Mesendoderm (in vitro differentiated cells): ENCODE measurements at regions not wholly inside any gene's neighbourhood (a gene's known extent, or its start where the extent isn't known, plus 50 kb on each side); places are given as distances from the start of the nearest gene placed in this dataset.

Experiments used
- DNase-seq: peaks from one replicate; pipeline ENCODE4 v3.0.0; 2013
- H2AK5ac ChIP-seq: 2 replicates; pipeline ENCODE4 v1.6.1; 2013; ENCODE audit warnings: low read length, inconsistent platforms
- H2BK120ac ChIP-seq: 2 replicates; pipeline ENCODE4 v1.6.1; 2013; ENCODE audit warnings: low read depth, mild to moderate bottlenecking, low read length, moderate library complexity, mixed read lengths
- H2BK15ac ChIP-seq: replicated peaks from 2 replicates; pipeline ENCODE4 v1.6.1; 2013; ENCODE audit warnings: low read depth, mild to moderate bottlenecking, moderate library complexity
- H2BK5ac ChIP-seq: 2 replicates; pipeline ENCODE4 v1.6.1; 2013; ENCODE audit warnings: low read length, inconsistent platforms
- H3K18ac ChIP-seq: 2 replicates; pipeline ENCODE4 v1.6.1; 2013; ENCODE audit warnings: mild to moderate bottlenecking, low read length, mixed read lengths
- H3K23ac ChIP-seq: one replicate; pipeline ENCODE4 v1.6.1; 2013; ENCODE audit warnings: low read length
- H3K27ac ChIP-seq: 2 replicates; pipeline ENCODE4 v1.5.1; 2013; ENCODE audit warnings: low read depth, mild to moderate bottlenecking, inconsistent platforms, low read length, moderate library complexity
- H3K27me3 ChIP-seq: 2 replicates; pipeline ENCODE4 v1.6.1; 2013; ENCODE audit warnings: low read length, control low read depth, mild to moderate bottlenecking, inconsistent platforms; ENCODE audit not compliant: insufficient read depth, poor library complexity
- H3K36me3 ChIP-seq: 2 replicates; pipeline ENCODE4 v1.6.1; 2013; ENCODE audit warnings: low read length, inconsistent platforms; ENCODE audit not compliant: control insufficient read depth, insufficient read depth
- H3K4ac ChIP-seq: one replicate; pipeline ENCODE4 v1.6.1; 2013; ENCODE audit warnings: low read depth, mild to moderate bottlenecking, low read length, moderate library complexity
- H3K4me1 ChIP-seq: 2 replicates; pipeline ENCODE4 v1.6.1; 2013; ENCODE audit warnings: low read depth, low read length, inconsistent platforms; ENCODE audit not compliant: control insufficient read depth
- H3K4me2 ChIP-seq: 2 replicates; pipeline ENCODE4 v1.6.1; 2013; ENCODE audit warnings: low read length
- H3K4me3 ChIP-seq: 2 replicates; pipeline ENCODE4 v1.5.1; 2013; ENCODE audit warnings: mild to moderate bottlenecking, low read length
- H3K56ac ChIP-seq: one replicate; pipeline ENCODE4 v1.6.1; 2013; ENCODE audit warnings: low read length
- H3K79me1 ChIP-seq: 2 replicates; pipeline ENCODE4 v1.6.1; 2013; ENCODE audit warnings: low read length, inconsistent platforms
- H3K79me2 ChIP-seq: 2 replicates; pipeline ENCODE4 v1.6.1; 2013; ENCODE audit warnings: mild to moderate bottlenecking, low read length; ENCODE audit not compliant: control insufficient read depth, insufficient read depth
- H3K9ac ChIP-seq: 2 replicates; pipeline ENCODE4 v1.6.1; 2013; ENCODE audit warnings: low read length, inconsistent platforms
- H4K5ac ChIP-seq: one replicate; pipeline ENCODE4 v1.6.1; 2013; ENCODE audit warnings: low read length
- H4K8ac ChIP-seq: one replicate; pipeline ENCODE4 v1.6.1; 2013; ENCODE audit warnings: low read depth, mild to moderate bottlenecking, control low read depth, low read length, moderate library complexity
- WGBS: extraction: QIAGEN DNeasy Blood & Tissue Kit; methylation state at CpG from one replicate; pipeline ENCODE4 v1.1.7; 2013; ENCODE audit warnings: low lambda C conversion rate, missing lambda C conversion rate; ENCODE audit not compliant: insufficient coverage; ENCODE audit errors: extremely low coverage; 5-methylcytosine and 5-hydroxymethylcytosine counted together

- no peaks in the 10 kb centered on the region for H3K79me2 ChIP-seq
- no peak overlapping the region for H3K4me3 ChIP-seq
- no peaks in the 10 kb centered on the region for H3K27me3 ChIP-seq
- no peak overlapping the region for H3K18ac ChIP-seq
- no peak for DNase-seq
- no peaks in the 10 kb centered on the region for H3K79me1 ChIP-seq
- no peak overlapping the region for H2BK5ac ChIP-seq
- H3K4me2 ChIP-seq: no peak overlapping the region
- no peak overlapping the region for H3K9ac ChIP-seq
- no peaks in the 10 kb centered on the region for H3K36me3 ChIP-seq
- no peak overlapping the region for H2BK15ac ChIP-seq
- H2AK5ac ChIP-seq: no peak overlapping the region
- no peak overlapping the region for H4K5ac ChIP-seq
- H3K56ac ChIP-seq: no peak overlapping the region
- WGBS: no CpG with 5 or more reads among the region's 4 CpGs
- no peaks in the 10 kb centered on the region for H3K4me1 ChIP-seq
- no peak overlapping the region for H4K8ac ChIP-seq
- H3K4ac ChIP-seq: no peak overlapping the region
- H3K27ac ChIP-seq: no peak overlapping the region
- no peak overlapping the region for H2BK120ac ChIP-seq
- H3K23ac ChIP-seq: no peak overlapping the region
Observed at GRCh38 chr7:81285142-81285871, 366.5 kb upstream of the SEMA3C start.

GRCh38 chr7:81284576-81284975, 365.7 kb upstream of the SEMA3C start:
- Histone ChIP-seq H3K36me3 (no peaks in the 10 kb centered on the region), H3K9ac (no peak overlapping the region), H3K4ac (no peak overlapping the region), H4K5ac (no peak overlapping the region), H3K27me3 (no peaks in the 10 kb centered on the region), H3K79me1 (no peaks in the 10 kb centered on the region), H3K27ac (no peak overlapping the region), H2AK5ac (no peak overlapping the region), H2BK5ac (no peak overlapping the region), H2BK15ac (no peak overlapping the region), H3K4me2 (no peak overlapping the region), H4K8ac (no peak overlapping the region), H3K18ac (no peak overlapping the region), H2BK120ac (no peak overlapping the region), H3K4me3 (no peak overlapping the region), H3K79me2 (no peaks in the 10 kb centered on the region), H3K23ac (no peak overlapping the region), H3K4me1 (no peaks in the 10 kb centered on the region), H3K56ac (no peak overlapping the region)
- DNase-seq: peak; percentile 11
- no CpG with 5 or more reads among the region's 1 CpG for WGBS

GRCh38 chr7:81280531-81280930, 361.7 kb upstream of the SEMA3C start:
- no peak overlapping the region for H3K27ac ChIP-seq
- no peak overlapping the region for H2AK5ac ChIP-seq
- no peak for DNase-seq
- H3K56ac ChIP-seq: no peak overlapping the region
- H3K4me1 ChIP-seq: no peaks in the 10 kb centered on the region
- no peak overlapping the region for H3K23ac ChIP-seq
- H3K4me3 ChIP-seq: no peak overlapping the region
- H3K79me1 ChIP-seq: no peaks in the 10 kb centered on the region
- no peak overlapping the region for H3K9ac ChIP-seq
- H4K8ac ChIP-seq: no peak overlapping the region
- H3K79me2 ChIP-seq: no peaks in the 10 kb centered on the region
- no peaks in the 10 kb centered on the region for H3K27me3 ChIP-seq
- H2BK120ac ChIP-seq: no peak overlapping the region
- no peak overlapping the region for H2BK5ac ChIP-seq
- no peak overlapping the region for H4K5ac ChIP-seq
- no peak overlapping the region for H3K18ac ChIP-seq
- H3K4ac ChIP-seq: no peak overlapping the region
- H2BK15ac ChIP-seq: no peak overlapping the region
- no peaks in the 10 kb centered on the region for H3K36me3 ChIP-seq
- H3K4me2 ChIP-seq: no peak overlapping the region

GRCh38 chr7:81277691-81278090, 358.8 kb upstream of the SEMA3C start:
- no peak overlapping the region for H3K56ac ChIP-seq
- no peak overlapping the region for H3K27ac ChIP-seq
- no peak overlapping the region for H2BK120ac ChIP-seq
- H3K79me2 ChIP-seq: no peaks in the 10 kb centered on the region
- H4K8ac ChIP-seq: no peak overlapping the region
- H3K36me3 ChIP-seq: no peaks in the 10 kb centered on the region
- no peak overlapping the region for H3K23ac ChIP-seq
- no peak overlapping the region for H2BK15ac ChIP-seq
- WGBS: no CpG with 5 or more reads among the region's 2 CpGs
- no peak for DNase-seq
- no peak overlapping the region for H4K5ac ChIP-seq
- H3K9ac ChIP-seq: no peak overlapping the region
- no peak overlapping the region for H3K18ac ChIP-seq
- no peak overlapping the region for H3K4me3 ChIP-seq
- H3K4ac ChIP-seq: no peak overlapping the region
- no peaks in the 10 kb centered on the region for H3K27me3 ChIP-seq
- no peaks in the 10 kb centered on the region for H3K79me1 ChIP-seq
- H2BK5ac ChIP-seq: no peak overlapping the region
- no peak overlapping the region for H3K4me2 ChIP-seq
- no peaks in the 10 kb centered on the region for H3K4me1 ChIP-seq
- H2AK5ac ChIP-seq: no peak overlapping the region

- H2AK5ac ChIP-seq: no peak overlapping the region
- H3K18ac ChIP-seq: no peak overlapping the region
- H2BK120ac ChIP-seq: no peak overlapping the region
- no peaks in the 10 kb centered on the region for H3K36me3 ChIP-seq
- H3K27me3 ChIP-seq: no peaks in the 10 kb centered on the region
- no peak overlapping the region for H4K8ac ChIP-seq
- no peak overlapping the region for H4K5ac ChIP-seq
- no peak overlapping the region for H3K4ac ChIP-seq
- H2BK5ac ChIP-seq: no peak overlapping the region
- WGBS: no CpG with 5 or more reads among the region's 6 CpGs
- no peaks in the 10 kb centered on the region for H3K79me1 ChIP-seq
- no peaks in the 10 kb centered on the region for H3K4me1 ChIP-seq
- H3K4me3 ChIP-seq: no peak overlapping the region
- H3K56ac ChIP-seq: peak overlapping the region; percentile 31
- H3K9ac ChIP-seq: no peak overlapping the region
- no peak overlapping the region for H3K23ac ChIP-seq
- no peaks in the 10 kb centered on the region for H3K79me2 ChIP-seq
- no peak overlapping the region for H2BK15ac ChIP-seq
- no peak overlapping the region for H3K4me2 ChIP-seq
- DNase-seq: peak; percentile 31
- H3K27ac ChIP-seq: no peak overlapping the region
Observed at GRCh38 chr7:81273601-81274397, 354.9 kb upstream of the SEMA3C start.
